ENCODE measurements at regions not wholly inside any gene's neighbourhood (a gene's known extent, or its start where the extent isn't known, plus 50 kb on each side); places are given as distances from the start of the nearest gene placed in this dataset.

DNA sequence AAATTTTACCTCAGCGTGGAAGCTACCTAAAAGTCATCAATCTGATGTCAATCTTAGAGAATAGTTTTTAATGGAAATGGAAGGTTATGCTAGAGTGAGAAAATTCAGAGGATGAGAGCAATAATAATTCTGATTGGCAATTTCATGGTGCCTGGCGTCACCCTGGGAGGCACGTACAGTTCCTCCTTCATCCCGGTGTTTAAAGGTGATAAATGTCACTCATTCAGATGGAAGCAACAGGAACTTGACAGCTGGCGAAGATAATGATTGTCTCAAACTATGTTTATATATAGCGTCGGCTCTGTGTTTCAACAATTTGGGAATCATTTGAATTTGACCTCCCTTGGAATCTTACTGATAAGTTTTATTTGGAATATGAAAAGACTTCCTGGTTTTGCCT lies 108.4 kb downstream of the MED10 start:
- Histone ChIP-seq H3K27ac (no peak overlapping the region), H3K27me3 (no peaks in the 10 kb centered on the region), H3K9me3 (no peaks in the 10 kb centered on the region), H3K4me1 (no peaks in the 10 kb centered on the region), H3K4me3 (no peak overlapping the region), H3K36me3 (no peaks in the 10 kb centered on the region)
- WGBS, 2 donors, result 66 to 75% methylated on average over 7 of the region's 7 CpGs
- intact Hi-C loops (cut with DNase I), result no loop called here
- FAIRE-seq (no peak), ATAC-seq (no peak), DNase-seq (no peak)
- no peak for TF ChIP-seq CTCF (IDR thresholded peaks at IDR 0.05)

DNA sequence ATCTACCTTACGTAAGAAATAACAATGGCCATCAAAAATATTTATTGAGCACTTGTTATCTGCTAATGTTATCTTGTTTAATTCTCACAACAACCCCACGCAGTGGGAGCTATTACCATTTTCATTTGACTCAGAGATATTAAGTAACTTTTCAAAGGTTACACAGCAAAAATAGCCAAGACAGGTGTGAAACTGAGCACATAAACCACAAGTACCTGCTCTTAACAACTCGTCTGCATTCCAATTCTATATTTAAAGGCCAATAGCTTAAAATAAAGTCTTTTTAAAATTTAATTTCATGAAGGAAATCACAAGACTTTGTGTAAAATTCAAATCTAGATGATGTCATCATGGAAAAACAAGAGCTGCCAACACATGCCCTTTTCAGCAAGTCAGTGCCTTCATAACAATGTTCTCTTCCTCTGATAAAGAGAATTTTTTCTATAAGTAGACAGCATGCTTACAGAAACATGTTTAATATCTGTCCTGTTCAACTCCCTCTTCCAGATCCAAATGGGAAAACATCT lies 111.6 kb downstream of the MED10 start:
- Histone ChIP-seq H3K27me3 (no peaks in the 10 kb centered on the region), H3K36me3 (no peaks in the 10 kb centered on the region), H3K4me1 (no peaks in the 10 kb centered on the region), H3K27ac (no peak overlapping the region), H3K4me3 (no peak overlapping the region), H3K9me3 (no peaks in the 10 kb centered on the region)
- no peak for FAIRE-seq
- no peak for DNase-seq
- intact Hi-C loops (cut with DNase I), result no loop called here
- no peak for ATAC-seq
- WGBS, 2 donors, result 24 to 43% methylated on average over 3 of the region's 3 CpGs
- no peak for TF ChIP-seq CTCF (IDR thresholded peaks at IDR 0.05)

- WGBS, 2 donors, result 46 to 52% methylated on average over 6 of the region's 6 CpGs
- no peak for FAIRE-seq
- H3K9me3 ChIP-seq, result no peaks in the 10 kb centered on the region
- H3K36me3 ChIP-seq, result no peaks in the 10 kb centered on the region
- H3K4me1 ChIP-seq, result no peaks in the 10 kb centered on the region
- TF ChIP-seq CTCF (IDR thresholded peaks at IDR 0.05), result no peak
- intact Hi-C loops (cut with DNase I), result no loop called here
- H3K4me3 ChIP-seq, result no peak overlapping the region
- no peak for ATAC-seq
- DNase-seq, result no peak
- no peak overlapping the region for H3K27ac ChIP-seq
- no peaks in the 10 kb centered on the region for H3K27me3 ChIP-seq
These were observed 114.0 kb downstream of the MED10 start for GRCh38 chr5:6264394-6264793.

GRCh38 chr5:6262651-6263363 lies 115.5 kb downstream of the MED10 start:
- Histone ChIP-seq H3K9me3 (no peaks in the 10 kb centered on the region), H3K36me3 (no peaks in the 10 kb centered on the region), H3K27ac (no peak overlapping the region), H3K4me3 (no peak overlapping the region), H3K27me3 (no peaks in the 10 kb centered on the region), H3K4me1 (no peaks in the 10 kb centered on the region)
- no peak for ATAC-seq
- DNase-seq, result no peak
- 76 to 87% methylated on average over 13 of the region's 13 CpGs for WGBS, 2 donors
- TF ChIP-seq CTCF (IDR thresholded peaks at IDR 0.05), result no peak
- no peak for FAIRE-seq
- intact Hi-C loops (cut with DNase I), result no loop called here

DNA sequence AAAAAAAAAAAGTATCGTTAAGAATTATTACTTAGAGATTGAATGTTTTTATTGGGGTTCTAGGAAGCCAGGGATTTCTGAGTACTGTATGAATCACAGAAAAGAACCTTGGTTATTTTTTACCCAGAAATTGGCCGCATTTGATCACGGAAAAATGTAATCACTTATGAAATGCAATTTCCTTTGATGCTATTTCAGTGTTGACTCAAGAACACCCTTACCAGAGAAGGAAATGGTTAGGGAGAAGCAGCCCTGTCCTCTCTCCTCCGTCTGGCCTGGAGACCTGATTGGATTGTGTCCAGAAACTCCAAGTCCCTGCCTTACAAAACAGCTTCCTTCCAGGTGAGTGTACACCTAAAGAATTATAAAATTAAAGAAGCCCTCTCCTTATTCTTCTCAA lies 116.7 kb downstream of the MED10 start:
- 50 to 64% methylated on average over 4 of the region's 4 CpGs for WGBS, 2 donors
- FAIRE-seq (no peak), ATAC-seq (peak in 1 of 4 donors; percentile 23), DNase-seq (no peak)
- no peak overlapping the region for H3K27ac ChIP-seq
- no peaks in the 10 kb centered on the region for H3K4me1 ChIP-seq
- H3K36me3 ChIP-seq, result no peaks in the 10 kb centered on the region
- no peaks in the 10 kb centered on the region for H3K27me3 ChIP-seq
- no peaks in the 10 kb centered on the region for H3K9me3 ChIP-seq
- no peak overlapping the region for H3K4me3 ChIP-seq
- intact Hi-C loops (cut with DNase I), result no loop called here
- TF ChIP-seq CTCF (IDR thresholded peaks at IDR 0.05), result no peak
